K562 (cell line): ENCODE measurements at regions not wholly inside any gene's neighbourhood (a gene's known extent, or its start where the extent isn't known, plus 50 kb on each side); places are given as distances from the start of the nearest gene placed in this dataset.

Source experiments
- ATAC-seq: fragments of 200-7000 bp; cut with Tn5 transposase; 3 replicates; pipeline ENCODE4 v1.9.1; 2020; ENCODE audit warnings: moderate library complexity
- BruUV-seq: library from RNA; stranded (reverse); fragments of 400-500 nt; replicated peaks from 2 replicates; lab custom pipeline; 2021; lab: Mats Ljungman, UMichigan
- CTCF ChIA-PET: fragments of 300-600 bp; formaldehyde crosslinking; extraction: SDS; loops from one replicate; lab custom pipeline; 2021; ENCODE audit warnings: low intra/inter-chr PET ratio; lab: Yijun Ruan, JAX
- POLR2A ChIA-PET: fragments of 300-600, 350-650 bp; sonication (Branson Sonifier 250); formaldehyde crosslinking; extraction: SDS; loops from one replicate; lab custom pipeline; 2021; ENCODE audit warnings: antibody characterized with exemption, inconsistent platforms; lab: Yijun Ruan, JAX
- DNase-seq, 4 experiments: peaks; one replicate each; pipeline versions ENCODE4 v3.0.0 to v3.0.0-alpha.2; 2011 to 2018; ENCODE audit warnings: low spot score in 3 of 4, mixed read lengths in 3 of 4; ENCODE audit errors: extremely low read depth in 1 of 4
- FAIRE-seq: peaks from 2 replicates; lab custom pipeline; 2011; peaks lifted over from hg19 to GRCh38; lab: Jason Lieb, UNC
- H2AFZ ChIP-seq: 2 replicates; pipeline ENCODE4 v1.6.0; 2011; ENCODE audit warnings: low read depth, low read length, control low read depth, inconsistent platforms
- H3K27ac ChIP-seq: fragments of 200-600 bp; 3 replicates; pipeline ENCODE4 v1.8.0; 2011; ENCODE audit warnings: low read depth, mild to moderate bottlenecking, control low read depth, inconsistent platforms, low read length, moderate library complexity, mixed read lengths; ENCODE audit errors: extremely low read depth
- H3K27me3 ChIP-seq, 2 experiments: fragments of 300-600 bp in 1 of 2; 2 replicates in 1 of 2; 3 replicates in 1 of 2; pipeline versions ENCODE4 v1.6.0 to v1.8.0; 2011; ENCODE audit warnings: inconsistent platforms in 2 of 2, low read length in 2 of 2, mild to moderate bottlenecking in 1 of 2, mixed read lengths in 1 of 2, moderate library complexity in 1 of 2; ENCODE audit not compliant: control insufficient read depth in 2 of 2, insufficient read depth in 2 of 2
- H3K36me3 ChIP-seq: fragments of 300-600 bp; 3 replicates; pipeline ENCODE4 v1.8.0; 2011; ENCODE audit warnings: mild to moderate bottlenecking, low read length, inconsistent platforms; ENCODE audit not compliant: control insufficient read depth, insufficient read depth
- H3K4me1 ChIP-seq, 2 experiments: fragments of 200-600 bp in 1 of 2; replicated peaks in 1 of 2; 2 replicates in 1 of 2; 3 replicates in 1 of 2; pipeline versions ENCODE4 v1.5.1 to v1.8.0; 2011; ENCODE audit warnings: inconsistent platforms in 2 of 2, low read length in 2 of 2, mild to moderate bottlenecking in 1 of 2, mixed read lengths in 1 of 2, moderate library complexity in 1 of 2; ENCODE audit not compliant: control insufficient read depth in 2 of 2, insufficient read depth in 2 of 2
- H3K4me2 ChIP-seq: 2 replicates; pipeline ENCODE4 v1.6.1; 2011; ENCODE audit warnings: low read length, control low read depth, inconsistent platforms, mixed read lengths; ENCODE audit not compliant: insufficient read depth
- H3K4me3 ChIP-seq: fragments of 200-600 bp; sonication (generic), shearing (Covaris generic); 2 replicates; pipeline ENCODE4 v1.5.1; 2016; ENCODE audit warnings: control low read depth, inconsistent platforms
- H3K79me2 ChIP-seq: fragments of 200-600 bp; 3 replicates; pipeline ENCODE4 v1.8.0; 2011; ENCODE audit warnings: low read length, inconsistent platforms; ENCODE audit not compliant: control insufficient read depth, insufficient read depth
- H3K9ac ChIP-seq, 2 experiments: 2 replicates each; pipeline versions ENCODE4 v1.6.0 to v1.6.1; 2011; ENCODE audit warnings: low read depth in 2 of 2, low read length in 2 of 2, control low read depth in 1 of 2, inconsistent platforms in 1 of 2, mild to moderate bottlenecking in 1 of 2, mixed read lengths in 1 of 2; ENCODE audit not compliant: insufficient read depth in 1 of 2
- H3K9me1 ChIP-seq: one replicate; pipeline ENCODE4 v1.6.0; 2011; ENCODE audit warnings: inconsistent platforms, mild to moderate bottlenecking, low read length, moderate library complexity; ENCODE audit not compliant: control insufficient read depth, insufficient read depth
- H3K9me3 ChIP-seq: replicated peaks from 2 replicates; pipeline ENCODE4 v1.5.1; 2011; ENCODE audit warnings: low read depth, low read length, inconsistent platforms; ENCODE audit not compliant: control insufficient read depth, insufficient read depth
- H4K20me1 ChIP-seq: replicated peaks from 2 replicates; pipeline ENCODE4 v1.6.1; 2011; ENCODE audit warnings: low read length, inconsistent platforms, mixed read lengths; ENCODE audit not compliant: control insufficient read depth, insufficient read depth
- BCOR ChIP-seq: fragments of 450-650 bp; IDR thresholded peaks from 2 replicates; pipeline ENCODE4 v1.6.1; 2016
- CHD4 ChIP-seq: fragments of 200-600 bp; sonication (generic); IDR thresholded peaks from 3 replicates; pipeline ENCODE4 v1.6.1; 2012; ENCODE audit warnings: low read depth, mild to moderate bottlenecking, mixed read lengths, low read length, inconsistent platforms; ENCODE audit not compliant: insufficient read depth, insufficient replicate concordance, poor library complexity, severe bottlenecking
- KDM1A ChIP-seq, 2 experiments: fragments of 450-650 bp; IDR thresholded peaks; 2 replicates each; pipeline ENCODE4 v1.6.1; 2016; ENCODE audit warnings: mild to moderate bottlenecking in 2 of 2
- ZFP1 ChIP-seq: fragments of 450-650 bp; formaldehyde crosslinking; IDR thresholded peaks from 2 replicates; pipeline ENCODE4 v1.4.0; 2020; ENCODE audit warnings: mild to moderate bottlenecking, mixed read lengths
- ZNF146 ChIP-seq: IDR thresholded peaks from one replicate; pipeline ENCODE4 v1.6.1; 2018; ENCODE audit warnings: missing compliant biosample characterization; ENCODE audit not compliant: unreplicated experiment
- WGBS: fragments of 100-300 bp; shearing (Covaris generic); methylation state at CpG from one replicate; pipeline ENCODE4 v1.1.6; 2016; ENCODE audit warnings: low coverage, mixed read lengths; ENCODE audit not compliant: insufficient coverage; ENCODE audit errors: missing lambda C conversion rate; 5-methylcytosine and 5-hydroxymethylcytosine counted together
- in situ Hi-C: fragments of 300-500 bp; cut with MboI; formaldehyde crosslinking; loops from 4 replicates; pipeline ENCODE4 v1.15.0; 2018; ENCODE audit warnings: inconsistent platforms, mixed read lengths
- intact Hi-C: fragments of 100-400 bp; cut with micrococcal nuclease; formaldehyde crosslinking; loops from 2 replicates; pipeline ENCODE4 v1.14.2; 2022
- TF ChIP-seq, protein P1 (sequence below): fragments of 450-650 bp; IDR thresholded peaks from 2 replicates; pipeline ENCODE4 v1.7.0; 2016; ENCODE audit warnings: borderline replicate concordance
- TF ChIP-seq, protein P2 (sequence below): sonication (generic); formaldehyde crosslinking; IDR thresholded peaks from 2 replicates; pipeline ENCODE4 v1.8.1; 2022; ENCODE audit warnings: missing genetic modification reagents

DNA sequence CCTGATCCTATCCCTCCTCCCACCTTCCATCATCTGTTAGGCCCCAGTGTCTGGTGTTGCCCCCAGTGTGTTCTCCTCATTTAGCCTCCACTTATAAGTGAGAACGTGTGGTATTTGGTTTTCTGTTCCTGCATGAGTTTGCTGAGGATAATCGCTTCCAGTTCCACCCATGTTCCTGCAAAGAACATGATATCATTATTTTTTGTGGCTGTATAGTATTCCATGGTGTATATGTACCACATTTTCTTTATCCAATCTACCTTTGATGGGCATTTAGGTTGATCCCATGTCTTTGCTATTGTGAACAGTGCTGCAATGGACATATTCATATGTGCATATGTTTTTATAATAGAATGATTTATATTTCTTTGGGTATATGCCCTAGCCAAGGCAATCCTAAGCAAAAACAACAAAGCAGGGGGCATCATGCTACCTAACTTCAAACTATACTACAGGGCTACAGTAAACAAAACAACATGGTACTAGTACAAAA is 142.9 kb downstream of the TNFSF18 start:
- no peak overlapping the region for H3K4me2 ChIP-seq
- H3K9ac ChIP-seq, result no peak overlapping the region
- no peaks in the 10 kb centered on the region for H3K79me2 ChIP-seq
- H3K9me3 ChIP-seq, result peaks cover 5% of the 10 kb centered on the region
- no peak for FAIRE-seq
- intact Hi-C loops, result no loop called here
- H3K4me1 ChIP-seq, result peaks cover 0 to 5% of the 10 kb centered on the region in 2 experiments; a peak in 2 of 5 replicates
- ChIA-PET CTCF (no interaction called here), POLR2A (no interaction called here)
- ATAC-seq, result no peak
- no peaks in the 10 kb centered on the region for H3K9me1 ChIP-seq
- no peaks in the 10 kb centered on the region for H3K27me3 ChIP-seq
- WGBS, result 44% methylated on average over 2 of the region's 2 CpGs
- no peak overlapping the region for H3K4me3 ChIP-seq
- H3K36me3 ChIP-seq, result no peaks in the 10 kb centered on the region
- TF ChIP-seq CHD4 (peak; percentile 33), ZFP1 (CRISPR knock-in tag) (no peak), KDM1A (IDR thresholded peaks at IDR 0.05) (0 out of 4 replicates have a peak, but pooled peaks have one; percentile 7 to 34), BCOR (peak; percentile 51; the same call in 1 of the 2 replicates), ZNF146 (CRISPR knock-in tag) (peak; percentile 94)
- TF ChIP-seq, protein P1, sequence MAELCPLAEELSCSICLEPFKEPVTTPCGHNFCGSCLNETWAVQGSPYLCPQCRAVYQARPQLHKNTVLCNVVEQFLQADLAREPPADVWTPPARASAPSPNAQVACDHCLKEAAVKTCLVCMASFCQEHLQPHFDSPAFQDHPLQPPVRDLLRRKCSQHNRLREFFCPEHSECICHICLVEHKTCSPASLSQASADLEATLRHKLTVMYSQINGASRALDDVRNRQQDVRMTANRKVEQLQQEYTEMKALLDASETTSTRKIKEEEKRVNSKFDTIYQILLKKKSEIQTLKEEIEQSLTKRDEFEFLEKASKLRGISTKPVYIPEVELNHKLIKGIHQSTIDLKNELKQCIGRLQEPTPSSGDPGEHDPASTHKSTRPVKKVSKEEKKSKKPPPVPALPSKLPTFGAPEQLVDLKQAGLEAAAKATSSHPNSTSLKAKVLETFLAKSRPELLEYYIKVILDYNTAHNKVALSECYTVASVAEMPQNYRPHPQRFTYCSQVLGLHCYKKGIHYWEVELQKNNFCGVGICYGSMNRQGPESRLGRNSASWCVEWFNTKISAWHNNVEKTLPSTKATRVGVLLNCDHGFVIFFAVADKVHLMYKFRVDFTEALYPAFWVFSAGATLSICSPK, result no peak
- TF ChIP-seq, protein P2, sequence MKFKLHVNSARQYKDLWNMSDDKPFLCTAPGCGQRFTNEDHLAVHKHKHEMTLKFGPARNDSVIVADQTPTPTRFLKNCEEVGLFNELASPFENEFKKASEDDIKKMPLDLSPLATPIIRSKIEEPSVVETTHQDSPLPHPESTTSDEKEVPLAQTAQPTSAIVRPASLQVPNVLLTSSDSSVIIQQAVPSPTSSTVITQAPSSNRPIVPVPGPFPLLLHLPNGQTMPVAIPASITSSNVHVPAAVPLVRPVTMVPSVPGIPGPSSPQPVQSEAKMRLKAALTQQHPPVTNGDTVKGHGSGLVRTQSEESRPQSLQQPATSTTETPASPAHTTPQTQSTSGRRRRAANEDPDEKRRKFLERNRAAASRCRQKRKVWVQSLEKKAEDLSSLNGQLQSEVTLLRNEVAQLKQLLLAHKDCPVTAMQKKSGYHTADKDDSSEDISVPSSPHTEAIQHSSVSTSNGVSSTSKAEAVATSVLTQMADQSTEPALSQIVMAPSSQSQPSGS (CRISPR knock-in tag), result no peak
- no peaks in the 10 kb centered on the region for H4K20me1 ChIP-seq
- peak overlapping the region; percentile 65; the same call in 2 of the 3 replicates for H3K27ac ChIP-seq
- in situ Hi-C loops, result no loop called here
- H2AFZ ChIP-seq, result 0 out of 2 replicates have a peak overlapping the region, but pooled peaks have one; percentile 84
- no TSS peak for BruUV-seq
- DNase-seq, result no peak
